ENCODE measurements at regions not wholly inside any gene's neighbourhood (a gene's known extent, or its start where the extent isn't known, plus 50 kb on each side); places are given as distances from the start of the nearest gene placed in this dataset.

DNA sequence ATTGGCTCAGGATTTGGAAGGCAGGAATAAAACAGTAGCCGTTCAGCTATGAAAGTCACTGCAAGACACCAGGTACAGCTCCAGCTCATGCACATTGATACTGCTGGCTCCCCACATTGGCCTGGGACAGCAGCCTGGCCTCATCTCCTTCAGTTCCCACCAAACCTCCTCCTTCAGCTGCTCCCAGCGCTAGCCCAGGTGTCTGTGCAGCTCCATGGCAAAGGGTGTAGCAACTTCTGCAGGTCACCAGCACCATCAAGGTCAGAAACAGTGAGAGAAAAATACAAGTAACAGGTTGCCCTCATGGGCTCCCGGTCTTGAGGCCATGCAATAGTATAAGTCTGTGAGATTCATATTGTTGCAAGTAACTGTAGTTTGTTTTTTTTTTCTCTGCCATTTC lies 216.7 kb upstream of the CTAGE1 start:
- no peak for DNase-seq (ENCODE audit: low read depth, low spot score)
- no peak for TF ChIP-seq FOXP2 (optimal IDR thresholded peaks at IDR 0.05; ENCODE audit: control extremely low read depth, extremely low read length, insufficient read depth)
- no peak for TF ChIP-seq EZH2 (IDR thresholded peaks at IDR 0.05)
- no peak for TF ChIP-seq POLR2AphosphoS5 (IDR thresholded peaks at IDR 0.05; ENCODE audit: borderline replicate concordance, low read depth, low read length)
- Histone ChIP-seq H3K4me3 (no peak overlapping the region), H3K27ac (no peak overlapping the region), H3K9ac (ENCODE audit: insufficient read length) (no peak overlapping the region), H3K9me3 (ENCODE audit: low read depth, low read length) (no peaks in the 10 kb centered on the region), H3K36me3 (ENCODE audit: insufficient read depth, low read length) (no peaks in the 10 kb centered on the region)

DNA sequence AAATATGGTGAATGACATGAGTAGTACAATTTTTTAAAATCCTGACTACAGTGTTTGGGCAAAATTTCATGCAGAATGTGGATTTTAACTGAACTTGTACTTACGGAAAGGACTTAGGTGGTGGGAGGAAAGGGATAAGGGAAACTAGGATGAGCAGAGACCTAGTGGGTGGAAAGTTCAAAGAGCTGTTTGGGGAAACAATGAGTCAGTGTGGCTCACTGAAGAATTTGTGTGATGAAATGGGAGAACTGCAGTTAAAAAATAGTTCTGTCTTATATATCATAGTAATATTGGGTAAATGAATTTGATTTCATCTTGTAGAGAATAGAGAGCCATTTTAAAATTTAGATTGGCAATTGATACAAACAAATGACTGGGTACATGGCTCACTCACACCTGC lies 220.1 kb upstream of the CTAGE1 start:
- Histone ChIP-seq H3K9me3 (ENCODE audit: low read depth, low read length) (no peaks in the 10 kb centered on the region), H3K36me3 (ENCODE audit: insufficient read depth, low read length) (no peaks in the 10 kb centered on the region), H3K9ac (ENCODE audit: insufficient read length) (no peak overlapping the region), H3K4me3 (no peak overlapping the region), H3K27ac (no peak overlapping the region)
- no peak for DNase-seq (ENCODE audit: low read depth, low spot score)
- TF ChIP-seq POLR2AphosphoS5 (IDR thresholded peaks at IDR 0.05; ENCODE audit: borderline replicate concordance, low read depth, low read length) (no peak), EZH2 (IDR thresholded peaks at IDR 0.05) (no peak), FOXP2 (optimal IDR thresholded peaks at IDR 0.05; ENCODE audit: control extremely low read depth, extremely low read length, insufficient read depth) (no peak)

DNA sequence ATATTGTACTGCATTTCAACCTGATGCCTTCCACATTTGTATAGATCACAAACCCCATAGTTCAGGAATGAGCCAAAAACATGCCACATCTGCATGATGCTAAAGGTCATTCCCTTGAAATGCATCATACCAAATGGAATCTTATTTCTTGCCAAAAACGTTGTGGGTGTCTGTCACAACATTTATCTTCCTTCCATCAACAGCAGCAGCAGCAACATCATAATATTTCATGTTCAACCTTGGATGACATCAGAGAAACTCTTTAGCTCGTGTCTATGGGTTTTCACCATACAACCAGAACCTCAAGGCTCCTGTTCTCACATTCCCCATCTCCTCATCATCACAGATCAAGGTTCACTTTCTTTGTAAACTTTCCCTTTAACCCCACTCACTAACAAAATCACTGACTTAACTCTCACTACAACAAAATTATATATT lies 221.3 kb upstream of the CTAGE1 start:
- no peaks in the 10 kb centered on the region for H3K36me3 ChIP-seq (ENCODE audit: insufficient read depth, low read length)
- H3K9ac ChIP-seq (ENCODE audit: insufficient read length) = no peak overlapping the region
- H3K27ac ChIP-seq = no peak overlapping the region
- TF ChIP-seq FOXP2 (optimal IDR thresholded peaks at IDR 0.05; ENCODE audit: control extremely low read depth, extremely low read length, insufficient read depth) (no peak), POLR2AphosphoS5 (IDR thresholded peaks at IDR 0.05; ENCODE audit: borderline replicate concordance, low read depth, low read length) (no peak)
- no peak overlapping the region for H3K4me3 ChIP-seq
- H3K9me3 ChIP-seq (ENCODE audit: low read depth, low read length) = no peaks in the 10 kb centered on the region
- DNase-seq (ENCODE audit: low read depth, low spot score) = no peak

DNA sequence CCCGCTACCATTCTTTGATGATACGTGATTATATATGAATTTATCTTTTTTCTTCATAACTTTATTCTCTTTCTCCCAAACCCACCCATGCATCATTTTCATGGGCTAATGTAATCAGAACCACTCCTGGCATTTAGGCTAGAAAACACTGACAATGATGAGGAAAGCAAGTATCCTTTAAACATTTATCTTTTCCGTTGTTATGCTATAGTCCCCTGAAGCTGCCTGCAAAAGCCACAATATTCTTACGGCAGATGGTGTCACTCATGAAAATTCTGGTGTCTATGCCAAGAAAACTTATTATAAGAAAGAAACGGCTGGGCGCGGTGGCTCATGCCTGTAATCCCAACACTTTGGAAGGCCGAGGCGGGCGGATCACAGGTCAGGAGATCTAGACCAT lies 221.8 kb upstream of the CTAGE1 start:
- Histone ChIP-seq H3K27ac (no peak overlapping the region), H3K4me3 (no peak overlapping the region), H3K9me3 (ENCODE audit: low read depth, low read length) (no peaks in the 10 kb centered on the region), H3K36me3 (ENCODE audit: insufficient read depth, low read length) (no peaks in the 10 kb centered on the region), H3K9ac (ENCODE audit: insufficient read length) (no peak overlapping the region)
- DNase-seq (ENCODE audit: low read depth, low spot score) = no peak
- no peak for TF ChIP-seq FOXP2 (optimal IDR thresholded peaks at IDR 0.05; ENCODE audit: control extremely low read depth, extremely low read length, insufficient read depth)
- no peak for TF ChIP-seq EZH2 (IDR thresholded peaks at IDR 0.05)
- no peak for TF ChIP-seq POLR2AphosphoS5 (IDR thresholded peaks at IDR 0.05; ENCODE audit: borderline replicate concordance, low read depth, low read length)

DNA sequence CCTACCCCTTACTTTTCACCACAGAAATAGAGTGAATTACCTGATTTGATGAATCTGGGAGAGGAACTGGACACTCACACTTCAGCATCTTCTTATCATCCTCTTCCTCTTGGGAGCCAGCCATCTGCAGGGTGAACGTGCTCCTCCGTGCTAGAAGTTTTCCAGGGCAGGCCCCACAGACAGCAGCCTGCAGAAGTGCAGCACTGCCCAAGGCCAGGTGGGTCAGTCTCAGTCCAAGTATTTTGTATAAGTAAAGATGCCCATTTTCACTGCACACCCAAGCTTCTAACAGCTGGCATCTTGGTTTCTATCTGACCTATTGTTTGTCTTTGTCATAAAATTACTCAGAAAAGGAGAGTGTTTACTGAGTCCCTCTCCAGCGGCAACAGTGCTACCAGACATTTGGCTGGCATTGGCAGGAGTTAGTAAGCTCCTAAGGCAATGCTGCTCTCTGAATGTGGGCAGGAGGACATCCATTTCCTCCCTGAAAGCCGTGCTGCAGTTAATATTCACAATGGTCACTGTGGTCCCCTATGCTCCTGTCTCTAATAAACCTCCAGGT lies 222.6 kb upstream of the CTAGE1 start:
- DNase-seq (ENCODE audit: low read depth, low spot score) = no peak

DNA sequence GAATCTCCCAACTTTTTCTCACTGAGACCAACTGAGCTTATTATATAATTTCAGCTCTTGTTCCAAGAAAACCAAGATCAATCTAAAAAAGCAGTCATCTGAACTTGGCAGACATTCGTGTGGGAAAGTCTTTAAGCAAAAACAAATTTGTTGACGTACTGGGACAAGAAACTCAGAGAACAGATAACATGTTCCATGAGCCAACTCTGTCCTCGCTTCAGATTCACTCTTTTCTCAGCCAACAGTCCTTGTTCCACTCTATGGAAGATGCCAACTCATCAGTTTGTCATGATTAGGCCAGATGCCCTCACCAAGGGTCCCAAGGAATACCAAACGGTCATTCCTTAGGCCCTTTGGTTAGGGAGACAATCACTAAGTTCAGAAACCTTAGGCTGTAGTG lies 224.2 kb upstream of the CTAGE1 start:
- Histone ChIP-seq H3K36me3 (ENCODE audit: insufficient read depth, low read length) (no peaks in the 10 kb centered on the region), H3K9me3 (ENCODE audit: low read depth, low read length) (no peaks in the 10 kb centered on the region), H3K9ac (ENCODE audit: insufficient read length) (no peak overlapping the region), H3K4me3 (no peak overlapping the region), H3K27ac (no peak overlapping the region)
- TF ChIP-seq POLR2AphosphoS5 (IDR thresholded peaks at IDR 0.05; ENCODE audit: borderline replicate concordance, low read depth, low read length) (no peak), EZH2 (IDR thresholded peaks at IDR 0.05) (no peak), FOXP2 (optimal IDR thresholded peaks at IDR 0.05; ENCODE audit: control extremely low read depth, extremely low read length, insufficient read depth) (no peak)
- DNase-seq (ENCODE audit: low read depth, low spot score) = no peak

More for the DNA sequence above, 222.6 kb upstream of the CTAGE1 start:
- Histone ChIP-seq H3K9me3 (ENCODE audit: low read depth, low read length) (no peaks in the 10 kb centered on the region), H3K9ac (ENCODE audit: insufficient read length) (no peak overlapping the region), H3K4me3 (no peak overlapping the region), H3K36me3 (ENCODE audit: insufficient read depth, low read length) (no peaks in the 10 kb centered on the region), H3K27ac (no peak overlapping the region)
- TF ChIP-seq EZH2 (IDR thresholded peaks at IDR 0.05) (no peak), POLR2AphosphoS5 (IDR thresholded peaks at IDR 0.05; ENCODE audit: borderline replicate concordance, low read depth, low read length) (no peak), FOXP2 (optimal IDR thresholded peaks at IDR 0.05; ENCODE audit: control extremely low read depth, extremely low read length, insufficient read depth) (no peak)

DNA sequence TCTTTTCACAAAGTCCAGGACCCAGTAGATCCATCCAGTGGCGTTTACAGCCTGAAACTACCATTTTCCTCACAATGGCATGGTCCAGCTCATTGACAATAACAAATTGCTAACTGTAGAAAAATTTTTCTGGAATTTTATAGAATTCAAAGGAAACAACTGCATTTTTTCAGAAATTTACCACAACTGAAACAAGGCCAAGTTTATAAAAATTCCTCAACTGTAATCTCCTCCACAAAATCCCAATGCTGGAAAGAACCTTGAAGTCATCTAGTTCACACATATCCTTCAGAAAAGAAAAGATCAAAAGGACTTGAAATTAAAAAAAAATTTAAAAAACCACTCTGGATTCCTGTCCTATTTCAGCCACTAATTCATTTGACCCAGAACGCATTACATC lies 226.0 kb upstream of the CTAGE1 start:
- no peaks in the 10 kb centered on the region for H3K36me3 ChIP-seq (ENCODE audit: insufficient read depth, low read length)
- no peak overlapping the region for H3K4me3 ChIP-seq
- H3K9ac ChIP-seq (ENCODE audit: insufficient read length) = no peak overlapping the region
- no peak overlapping the region for H3K27ac ChIP-seq
- DNase-seq (ENCODE audit: low read depth, low spot score) = no peak
- no peaks in the 10 kb centered on the region for H3K9me3 ChIP-seq (ENCODE audit: low read depth, low read length)
- TF ChIP-seq POLR2AphosphoS5 (IDR thresholded peaks at IDR 0.05; ENCODE audit: borderline replicate concordance, low read depth, low read length) (no peak), FOXP2 (optimal IDR thresholded peaks at IDR 0.05; ENCODE audit: control extremely low read depth, extremely low read length, insufficient read depth) (no peak), EZH2 (IDR thresholded peaks at IDR 0.05) (no peak)

DNA sequence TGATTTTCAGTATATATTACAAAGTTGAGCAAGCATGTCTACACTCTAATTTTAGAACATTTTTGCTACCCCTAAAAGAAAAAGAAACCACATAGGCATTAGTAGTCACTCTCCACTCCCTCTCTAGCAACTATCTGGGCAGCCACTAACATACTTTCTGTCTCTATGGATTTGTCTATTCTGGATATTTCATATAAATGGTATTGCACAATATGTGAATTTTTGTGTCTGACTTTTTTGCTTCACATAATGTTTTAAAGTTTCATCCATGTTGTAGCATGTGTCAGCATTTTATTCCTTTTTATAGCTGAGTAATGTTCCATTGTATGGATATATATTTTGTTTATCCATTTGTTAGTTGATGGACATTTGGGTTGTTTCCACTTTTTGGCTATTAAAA lies 232.5 kb upstream of the CTAGE1 start:
- H3K9ac ChIP-seq (ENCODE audit: insufficient read length) = no peak overlapping the region
- TF ChIP-seq FOXP2 (optimal IDR thresholded peaks at IDR 0.05; ENCODE audit: control extremely low read depth, extremely low read length, insufficient read depth) (no peak), EZH2 (IDR thresholded peaks at IDR 0.05) (no peak), POLR2AphosphoS5 (IDR thresholded peaks at IDR 0.05; ENCODE audit: borderline replicate concordance, low read depth, low read length) (no peak)

DNA sequence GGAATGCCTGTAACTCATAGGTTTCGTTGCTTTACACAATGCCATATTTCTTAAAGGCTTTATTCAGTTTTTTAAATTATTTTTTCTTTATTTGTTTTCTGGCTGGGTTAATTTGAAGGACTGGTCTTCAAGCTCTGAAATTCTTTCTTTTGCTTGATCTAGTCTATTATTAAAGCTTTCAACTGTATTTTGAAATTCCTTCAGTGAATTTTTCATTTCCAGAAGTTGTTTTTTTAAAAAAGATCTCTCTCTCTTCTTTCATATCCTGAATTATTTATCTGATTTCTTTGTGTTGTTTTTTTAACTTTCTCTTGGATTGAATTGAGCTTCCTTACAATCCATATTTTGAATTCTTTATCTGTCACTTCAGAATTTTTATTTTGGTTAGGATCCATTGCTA lies 239.9 kb upstream of the CTAGE1 start:
- no peak for DNase-seq (ENCODE audit: low read depth, low spot score)
- no peak overlapping the region for H3K4me3 ChIP-seq
- H3K9me3 ChIP-seq (ENCODE audit: low read depth, low read length) = peaks cover 5% of the 10 kb centered on the region; the same call in 1 of the 2 replicates
- no peak overlapping the region for H3K9ac ChIP-seq (ENCODE audit: insufficient read length)
- TF ChIP-seq POLR2AphosphoS5 (IDR thresholded peaks at IDR 0.05; ENCODE audit: borderline replicate concordance, low read depth, low read length) (no peak), FOXP2 (optimal IDR thresholded peaks at IDR 0.05; ENCODE audit: control extremely low read depth, extremely low read length, insufficient read depth) (no peak), EZH2 (IDR thresholded peaks at IDR 0.05) (no peak)
- H3K27ac ChIP-seq = no peak overlapping the region
- H3K36me3 ChIP-seq (ENCODE audit: insufficient read depth, low read length) = no peaks in the 10 kb centered on the region

More for the DNA sequence above, 232.5 kb upstream of the CTAGE1 start:
- Histone ChIP-seq H3K27ac (no peak overlapping the region), H3K4me3 (no peak overlapping the region), H3K36me3 (ENCODE audit: insufficient read depth, low read length) (no peaks in the 10 kb centered on the region), H3K9me3 (ENCODE audit: low read depth, low read length) (no peaks in the 10 kb centered on the region)
- DNase-seq (ENCODE audit: low read depth, low spot score) = no peak
